H1 (cell line): ENCODE measurements at regions not wholly inside any gene's neighbourhood (a gene's known extent, or its start where the extent isn't known, plus 50 kb on each side); places are given as distances from the start of the nearest gene placed in this dataset.

Experiments
- BACH1 ChIP-seq: IDR thresholded peaks from 2 replicates; pipeline ENCODE4 v1.6.1; 2012; ENCODE audit warnings: low read length, improper control_type of control experiment
- CHD1 ChIP-seq: IDR thresholded peaks from 2 replicates; pipeline ENCODE4 v1.6.1; 2012; ENCODE audit warnings: low read depth, low read length, improper control_type of control experiment
- CTCF ChIP-seq, 3 experiments: IDR thresholded peaks; 1 replicate in 2 of 3; 2 replicates in 1 of 3; pipeline versions ENCODE4 v1.5.1 to v1.6.1; 2011; ENCODE audit warnings: low read length in 3 of 3, mild to moderate bottlenecking in 3 of 3, inconsistent platforms in 2 of 3, low read depth in 1 of 3, moderate library complexity in 1 of 3; ENCODE audit not compliant: insufficient read depth in 1 of 3; ENCODE audit errors: control extremely low read depth in 1 of 3
- EP300 ChIP-seq, 2 experiments: IDR thresholded peaks; 1 replicate in 1 of 2; 2 replicates in 1 of 2; pipeline ENCODE4 v1.6.1; 2011 to 2012; ENCODE audit warnings: low read depth in 2 of 2, low read length in 2 of 2, mild to moderate bottlenecking in 2 of 2, borderline replicate concordance in 1 of 2, inconsistent platforms in 1 of 2, moderate library complexity in 1 of 2
- JUN ChIP-seq: IDR thresholded peaks from 2 replicates; pipeline ENCODE4 v1.6.1; 2011; ENCODE audit warnings: low read depth, mild to moderate bottlenecking, improper control_type of control experiment, low read length
- POLR2A ChIP-seq, 2 experiments: IDR thresholded peaks; 1 replicate in 1 of 2; 2 replicates in 1 of 2; pipeline ENCODE4 v1.6.1; 2011; ENCODE audit warnings: low read depth in 2 of 2, low read length in 2 of 2, mild to moderate bottlenecking in 2 of 2; ENCODE audit errors: control extremely low read depth in 1 of 2
- RAD21 ChIP-seq, 2 experiments: IDR thresholded peaks in 1 of 2; conservative IDR thresholded peaks in 1 of 2; 2 replicates each; pipeline ENCODE4 v1.6.1; 2011; ENCODE audit warnings: low read depth in 2 of 2, low read length in 2 of 2, improper control_type of control experiment in 1 of 2, inconsistent platforms in 1 of 2, mild to moderate bottlenecking in 1 of 2, moderate library complexity in 1 of 2
- RBBP5 ChIP-seq: IDR thresholded peaks from 2 replicates; pipeline ENCODE4 v1.7.1; 2012; ENCODE audit warnings: low read depth, mild to moderate bottlenecking, inconsistent platforms, low read length, moderate library complexity, borderline replicate concordance
- RFX5 ChIP-seq: IDR thresholded peaks from 2 replicates; pipeline ENCODE4 v1.6.1; 2011; ENCODE audit warnings: low read depth, low read length, improper control_type of control experiment, borderline replicate concordance
- SIN3A ChIP-seq, 2 experiments: IDR thresholded peaks in 1 of 2; conservative IDR thresholded peaks in 1 of 2; 2 replicates each; pipeline ENCODE4 v1.6.1; 2011 to 2012; ENCODE audit warnings: low read length in 2 of 2, improper control_type of control experiment in 1 of 2, low read depth in 1 of 2, mild to moderate bottlenecking in 1 of 2
- SP1 ChIP-seq: IDR thresholded peaks from 2 replicates; pipeline ENCODE4 v1.6.1; 2011; ENCODE audit warnings: low read depth, low read length
- YY1 ChIP-seq: IDR thresholded peaks from 2 replicates; pipeline ENCODE4 v1.6.1; 2011; ENCODE audit warnings: low read depth, mild to moderate bottlenecking, low read length
- TF ChIP-seq, protein P1 (sequence below): IDR thresholded peaks from 2 replicates; pipeline ENCODE4 v1.6.1; 2012; ENCODE audit warnings: inconsistent platforms

GRCh38 chr13:89977203-89977602 lies 1370.3 kb upstream of the MIR17HG start:
- TF ChIP-seq RAD21 (IDR thresholded peaks at IDR 0.05 in 1 of 2, conservative IDR thresholded peaks at IDR 0.05 in 1 of 2; ENCODE audit: low read depth in 2 of 2, low read length in 2 of 2) (no peak), RFX5 (no peak), EP300 (IDR thresholded peaks at IDR 0.05; ENCODE audit: borderline replicate concordance in 1 of 2, low read depth in 2 of 2, low read length in 2 of 2) (no peak), JUN (no peak), RBBP5 (no peak), CTCF (IDR thresholded peaks at IDR 0.05; ENCODE audit: control extremely low read depth in 1 of 3, insufficient read depth in 1 of 3, low read depth in 1 of 3, low read length in 3 of 3) (no peak), POLR2A (IDR thresholded peaks at IDR 0.05; ENCODE audit: control extremely low read depth in 1 of 2, low read depth in 2 of 2, low read length in 2 of 2) (no peak), YY1 (no peak), SIN3A (conservative IDR thresholded peaks at IDR 0.05 in 1 of 2, IDR thresholded peaks at IDR 0.05 in 1 of 2; ENCODE audit: low read depth in 1 of 2, low read length in 2 of 2) (no peak), CHD1 (no peak), SP1 (no peak), BACH1 (no peak)
- TF ChIP-seq, protein P1, sequence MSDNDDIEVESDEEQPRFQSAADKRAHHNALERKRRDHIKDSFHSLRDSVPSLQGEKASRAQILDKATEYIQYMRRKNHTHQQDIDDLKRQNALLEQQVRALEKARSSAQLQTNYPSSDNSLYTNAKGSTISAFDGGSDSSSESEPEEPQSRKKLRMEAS = no peak
